ENCODE measurements at regions not wholly inside any gene's neighbourhood (a gene's known extent, or its start where the extent isn't known, plus 50 kb on each side); places are given as distances from the start of the nearest gene placed in this dataset.

DNA sequence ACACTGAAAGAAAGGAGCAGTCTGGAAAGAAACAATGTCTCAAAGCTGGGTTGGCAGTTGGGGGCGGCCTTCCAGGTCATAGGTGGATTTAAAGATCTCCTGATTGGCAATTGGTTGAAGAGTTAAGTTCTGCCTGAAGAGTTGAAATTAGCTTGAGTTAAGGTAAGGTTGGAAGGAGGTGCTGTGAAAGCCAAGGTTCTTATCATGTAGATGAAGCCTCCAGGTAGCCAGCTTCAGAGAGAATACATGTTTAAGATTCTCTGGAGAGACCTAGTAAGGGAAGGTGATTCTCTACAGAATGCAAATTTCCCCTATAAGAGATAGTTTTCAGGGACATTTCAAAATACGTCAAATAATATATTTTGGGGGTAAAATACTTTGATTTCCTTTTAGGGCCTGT is 387.1 kb downstream of the TMEM232 start:
- DNase-seq (ENCODE audit: extremely low spot score), result no peak
- Histone ChIP-seq H3K27ac (ENCODE audit: low read depth) (no peak overlapping the region), H3K4me3 (ENCODE audit: low read depth, low read length) (no peak overlapping the region), H3K36me3 (ENCODE audit: insufficient read depth) (no peaks in the 10 kb centered on the region), H3K4me1 (ENCODE audit: insufficient read depth) (no peaks in the 10 kb centered on the region)
- 94% methylated on average over 2 of the region's 2 CpGs for WGBS

DNA sequence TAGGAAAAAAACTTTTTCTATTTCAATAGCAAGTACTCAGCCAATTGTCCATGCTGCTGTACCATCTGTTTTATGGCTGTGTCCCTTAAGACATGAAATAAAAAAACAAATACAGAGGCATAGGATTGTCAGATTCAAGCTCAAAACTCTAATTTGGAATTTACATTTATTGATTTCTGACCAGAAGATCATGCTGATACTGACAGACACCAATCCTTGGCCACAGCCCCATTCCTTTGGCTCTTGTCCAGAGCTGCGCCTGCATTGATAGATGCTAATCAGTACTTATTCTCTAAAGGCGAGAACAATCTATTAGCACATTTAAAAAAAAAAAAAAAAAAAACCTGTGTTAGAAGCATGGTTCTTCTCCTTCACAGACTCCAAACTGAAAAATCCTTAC is 384.6 kb downstream of the TMEM232 start:
- Histone ChIP-seq H3K27ac (ENCODE audit: low read depth) (no peak overlapping the region), H3K36me3 (ENCODE audit: insufficient read depth) (no peaks in the 10 kb centered on the region), H3K4me1 (ENCODE audit: insufficient read depth) (no peaks in the 10 kb centered on the region), H3K4me3 (ENCODE audit: low read depth, low read length) (no peak overlapping the region)
- no peak for DNase-seq (ENCODE audit: extremely low spot score)
- WGBS, result 86% methylated on average over 2 of the region's 2 CpGs

DNA sequence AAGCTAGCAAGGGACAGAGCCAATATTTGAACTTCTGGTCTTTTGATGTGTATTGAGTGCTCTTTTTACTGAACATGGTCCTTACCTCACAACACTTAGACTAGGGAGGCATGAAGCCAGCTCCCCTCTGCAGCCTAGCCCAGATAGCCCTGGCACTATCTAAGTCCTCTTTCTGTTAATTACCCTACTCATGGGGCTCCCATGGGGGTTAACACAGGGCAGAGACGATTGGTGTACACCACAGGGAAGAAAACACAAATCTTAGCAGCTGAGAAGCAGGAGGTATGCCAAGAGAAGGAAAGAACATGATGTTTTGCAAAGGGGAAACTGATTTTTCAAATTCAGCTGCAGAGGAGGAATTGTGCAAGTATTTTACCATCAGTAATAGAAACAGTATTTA is 383.8 kb downstream of the TMEM232 start:
- Histone ChIP-seq H3K4me3 (ENCODE audit: low read depth, low read length) (no peak overlapping the region), H3K36me3 (ENCODE audit: insufficient read depth) (no peaks in the 10 kb centered on the region), H3K27ac (ENCODE audit: low read depth) (no peak overlapping the region), H3K4me1 (ENCODE audit: insufficient read depth) (no peaks in the 10 kb centered on the region)
- WGBS, result 22% methylated on average over 1 of the region's 1 CpG
- DNase-seq (ENCODE audit: extremely low spot score), result no peak

DNA sequence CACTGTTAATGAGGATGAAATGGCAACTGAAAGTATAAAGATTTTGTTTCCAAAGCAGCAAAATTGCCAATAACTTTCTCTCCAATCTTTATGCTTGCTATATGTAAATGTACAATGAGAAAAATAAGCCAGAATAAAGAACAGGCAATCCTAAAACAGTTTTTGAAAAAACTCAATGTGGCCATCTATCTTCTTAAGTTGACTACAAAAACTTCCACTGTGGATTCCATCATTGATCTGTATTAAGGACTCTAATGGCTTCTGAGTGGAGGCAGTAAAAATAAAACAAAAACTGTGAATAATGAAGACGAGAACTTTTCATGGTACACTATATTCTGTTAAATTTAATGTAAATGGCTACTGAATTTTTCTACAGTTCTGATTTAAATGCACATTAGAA is 382.9 kb downstream of the TMEM232 start:
- H3K27ac ChIP-seq (ENCODE audit: low read depth), result no peak overlapping the region
- no peak for DNase-seq (ENCODE audit: extremely low spot score)
- 89% methylated on average over 1 of the region's 1 CpG for WGBS
- no peak overlapping the region for H3K4me3 ChIP-seq (ENCODE audit: low read depth, low read length)
- no peaks in the 10 kb centered on the region for H3K36me3 ChIP-seq (ENCODE audit: insufficient read depth)
- no peaks in the 10 kb centered on the region for H3K4me1 ChIP-seq (ENCODE audit: insufficient read depth)

DNA sequence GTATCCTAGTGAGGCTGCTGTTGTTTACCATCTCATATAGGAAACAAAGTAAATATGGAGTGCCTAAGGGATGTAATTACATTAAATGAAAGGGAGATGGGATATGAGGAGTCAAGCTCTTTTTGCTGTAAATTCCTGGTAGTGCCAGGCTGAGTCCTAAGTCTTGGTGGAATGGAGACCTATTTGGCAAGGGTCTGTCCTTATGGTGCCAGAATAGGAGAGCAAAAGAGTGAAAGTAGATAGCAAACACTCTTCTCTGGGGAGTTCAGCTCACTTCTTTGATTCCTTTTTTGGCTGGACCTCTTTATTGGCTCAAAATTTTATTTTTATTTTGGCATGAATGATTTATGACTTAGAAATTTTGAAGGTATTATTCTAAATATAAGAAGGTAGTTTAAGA is 380.8 kb downstream of the TMEM232 start:
- no peak for DNase-seq (ENCODE audit: extremely low spot score)
- H3K4me1 ChIP-seq (ENCODE audit: insufficient read depth), result no peaks in the 10 kb centered on the region
- H3K4me3 ChIP-seq (ENCODE audit: low read depth, low read length), result no peak overlapping the region
- H3K36me3 ChIP-seq (ENCODE audit: insufficient read depth), result no peaks in the 10 kb centered on the region
- H3K27ac ChIP-seq (ENCODE audit: low read depth), result no peak overlapping the region

DNA sequence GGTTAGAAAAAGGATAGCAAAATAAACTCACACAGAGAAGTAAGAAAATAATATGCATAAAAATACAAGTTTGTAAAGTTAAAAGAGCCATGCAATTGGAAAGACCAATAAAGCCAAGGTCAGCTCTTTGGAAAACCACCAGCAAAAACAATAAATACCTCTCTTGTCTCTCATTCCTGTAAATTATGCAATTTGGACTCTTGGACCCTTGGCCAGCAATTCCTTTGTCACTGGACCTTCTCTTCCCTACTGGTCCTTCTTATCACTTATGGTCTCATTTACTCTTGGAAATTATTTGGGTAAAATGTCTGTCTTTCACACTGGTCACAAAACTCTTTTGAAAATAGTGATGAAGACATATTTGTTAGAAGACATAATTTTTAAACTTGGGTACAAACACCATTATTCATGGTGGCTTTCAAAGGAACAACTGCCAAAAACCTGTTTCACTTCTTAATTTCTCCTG is 379.5 kb downstream of the TMEM232 start:
- no peaks in the 10 kb centered on the region for H3K4me1 ChIP-seq (ENCODE audit: insufficient read depth)
- H3K27ac ChIP-seq (ENCODE audit: low read depth), result no peak overlapping the region
- DNase-seq (ENCODE audit: extremely low spot score), result no peak
- no peak overlapping the region for H3K4me3 ChIP-seq (ENCODE audit: low read depth, low read length)
- no peaks in the 10 kb centered on the region for H3K36me3 ChIP-seq (ENCODE audit: insufficient read depth)

DNA sequence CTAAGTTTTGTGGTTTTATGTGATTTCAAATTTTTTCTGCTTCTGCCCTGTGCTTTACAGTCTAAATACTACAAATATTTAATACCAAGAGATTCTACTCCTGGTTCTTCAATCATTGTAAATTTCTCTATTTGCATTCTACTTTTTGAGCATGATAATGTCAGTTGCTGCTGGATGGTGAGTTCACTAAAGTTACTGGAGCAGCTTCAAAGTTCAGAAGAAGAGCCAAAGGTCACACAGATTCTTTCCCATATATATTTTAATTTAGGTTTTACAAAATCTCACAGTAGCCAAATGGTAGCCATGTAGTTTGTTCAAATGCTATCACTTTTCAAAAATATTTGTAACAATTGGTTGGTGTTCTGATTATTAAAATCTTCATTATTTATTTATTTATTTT is 378.7 kb downstream of the TMEM232 start:
- DNase-seq (ENCODE audit: extremely low spot score), result no peak
- no peaks in the 10 kb centered on the region for H3K36me3 ChIP-seq (ENCODE audit: insufficient read depth)
- H3K4me1 ChIP-seq (ENCODE audit: insufficient read depth), result no peaks in the 10 kb centered on the region
- no peak overlapping the region for H3K27ac ChIP-seq (ENCODE audit: low read depth)
- H3K4me3 ChIP-seq (ENCODE audit: low read depth, low read length), result no peak overlapping the region

DNA sequence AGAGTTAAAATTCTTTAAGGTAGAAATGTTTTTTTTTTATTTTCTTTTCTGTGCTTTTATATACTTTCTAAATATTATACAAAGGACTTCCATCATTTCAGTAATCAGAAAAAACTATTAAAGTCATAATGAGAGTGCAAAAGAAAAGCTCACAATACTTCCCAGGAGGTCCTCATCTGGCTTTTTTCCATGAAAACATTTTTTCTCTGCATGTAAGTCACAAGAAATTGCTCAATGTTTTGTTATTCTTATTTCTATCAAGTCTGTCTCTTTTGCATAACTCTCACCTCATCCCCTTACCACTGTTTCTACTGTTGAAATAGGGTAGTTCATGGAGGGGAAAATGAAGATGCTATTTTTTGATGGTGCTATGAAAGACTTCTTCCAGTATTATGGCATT is 375.0 kb downstream of the TMEM232 start:
- DNase-seq (ENCODE audit: extremely low spot score), result no peak
- H3K4me1 ChIP-seq (ENCODE audit: insufficient read depth), result no peaks in the 10 kb centered on the region
- H3K36me3 ChIP-seq (ENCODE audit: insufficient read depth), result no peaks in the 10 kb centered on the region
- no peak overlapping the region for H3K27ac ChIP-seq (ENCODE audit: low read depth)
- H3K4me3 ChIP-seq (ENCODE audit: low read depth, low read length), result no peak overlapping the region

DNA sequence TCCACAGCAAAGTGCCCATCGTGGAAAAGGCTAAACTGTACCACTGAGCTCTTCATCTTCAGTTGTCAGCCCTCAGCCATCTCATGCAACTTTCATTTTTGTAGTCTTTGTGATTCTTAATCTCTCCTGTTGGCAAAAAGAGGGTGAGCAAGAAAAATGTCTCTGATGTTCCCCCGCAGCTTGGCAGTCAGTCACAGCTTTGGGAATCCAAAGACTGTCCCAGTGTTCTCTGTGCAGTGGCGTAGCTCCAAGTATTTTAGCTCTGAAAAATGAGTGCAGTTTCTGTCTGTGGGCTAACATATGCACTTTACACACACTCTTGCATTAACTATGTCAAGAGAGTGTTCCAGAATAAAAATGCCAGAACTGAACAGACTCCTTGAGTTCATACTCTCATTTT is 372.2 kb downstream of the TMEM232 start:
- H3K27ac ChIP-seq (ENCODE audit: low read depth), result no peak overlapping the region
- no peaks in the 10 kb centered on the region for H3K36me3 ChIP-seq (ENCODE audit: insufficient read depth)
- no peak for DNase-seq (ENCODE audit: extremely low spot score)
- WGBS, result 52% methylated on average over 3 of the region's 3 CpGs
- H3K4me3 ChIP-seq (ENCODE audit: low read depth, low read length), result no peak overlapping the region
- no peaks in the 10 kb centered on the region for H3K4me1 ChIP-seq (ENCODE audit: insufficient read depth)

DNA sequence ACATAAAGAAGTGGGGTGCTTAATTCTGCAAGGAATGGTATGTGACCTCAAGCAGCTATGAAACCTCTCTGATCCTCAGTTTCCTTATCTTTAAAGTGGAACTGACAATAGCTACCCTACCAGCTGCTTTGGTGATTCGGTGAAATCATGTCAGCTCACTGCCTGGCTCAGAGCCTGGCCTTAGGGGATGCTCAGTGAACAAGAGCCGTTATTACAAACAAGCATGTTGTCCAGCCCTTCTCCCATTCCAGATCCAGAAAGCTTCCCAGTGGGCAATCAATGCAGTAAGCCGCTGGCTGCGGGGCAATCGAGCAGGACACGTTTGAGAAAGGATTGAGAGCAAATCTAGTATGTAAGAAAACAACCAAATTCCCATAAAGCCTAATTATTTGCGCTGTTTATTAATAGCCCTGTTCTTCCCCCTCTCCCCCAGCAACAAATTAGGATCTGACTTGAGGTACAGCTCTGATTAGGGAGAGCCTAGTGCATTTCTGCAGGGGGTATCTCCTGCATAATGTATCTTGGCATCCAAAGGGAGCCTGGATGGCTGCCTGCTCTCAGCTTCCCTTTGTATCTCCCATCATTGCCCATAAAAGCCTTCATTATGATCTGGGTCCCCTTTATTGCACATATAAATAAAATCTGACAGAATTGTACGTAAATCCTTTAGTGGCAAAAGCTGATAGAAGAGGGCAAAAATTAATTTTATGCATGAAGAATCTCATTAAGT is 371.4 kb downstream of the TMEM232 start:
- Histone ChIP-seq H3K4me1 (ENCODE audit: insufficient read depth) (no peaks in the 10 kb centered on the region), H3K4me3 (ENCODE audit: low read depth, low read length) (no peak overlapping the region), H3K27ac (ENCODE audit: low read depth) (no peak overlapping the region), H3K36me3 (ENCODE audit: insufficient read depth) (no peaks in the 10 kb centered on the region)
- 73% methylated on average over 8 of the region's 8 CpGs for WGBS
- DNase-seq (ENCODE audit: extremely low spot score), result no peak

DNA sequence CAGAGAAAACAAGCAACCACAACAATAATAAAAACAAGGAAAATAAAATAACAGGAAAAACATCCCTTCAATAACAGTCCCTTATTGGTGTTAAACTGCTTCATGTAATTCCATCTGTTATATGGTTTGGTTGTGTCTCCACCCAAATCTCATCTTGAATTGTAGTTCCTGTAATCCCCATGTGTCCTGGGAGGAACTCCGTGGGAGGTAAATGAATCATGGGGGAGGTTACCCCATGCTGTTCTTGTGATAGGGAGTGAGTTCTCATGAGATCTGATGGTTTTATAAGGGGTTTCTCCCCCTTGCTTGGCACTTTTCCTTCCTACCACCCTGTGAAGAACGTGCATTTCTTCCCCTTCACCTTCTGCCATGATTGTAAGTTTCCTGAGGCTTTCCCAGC is 369.8 kb downstream of the TMEM232 start:
- 76% methylated on average over 2 of the region's 2 CpGs for WGBS
- no peak overlapping the region for H3K4me3 ChIP-seq (ENCODE audit: low read depth, low read length)
- no peaks in the 10 kb centered on the region for H3K4me1 ChIP-seq (ENCODE audit: insufficient read depth)
- H3K36me3 ChIP-seq (ENCODE audit: insufficient read depth), result no peaks in the 10 kb centered on the region
- DNase-seq (ENCODE audit: extremely low spot score), result no peak
- no peak overlapping the region for H3K27ac ChIP-seq (ENCODE audit: low read depth)

DNA sequence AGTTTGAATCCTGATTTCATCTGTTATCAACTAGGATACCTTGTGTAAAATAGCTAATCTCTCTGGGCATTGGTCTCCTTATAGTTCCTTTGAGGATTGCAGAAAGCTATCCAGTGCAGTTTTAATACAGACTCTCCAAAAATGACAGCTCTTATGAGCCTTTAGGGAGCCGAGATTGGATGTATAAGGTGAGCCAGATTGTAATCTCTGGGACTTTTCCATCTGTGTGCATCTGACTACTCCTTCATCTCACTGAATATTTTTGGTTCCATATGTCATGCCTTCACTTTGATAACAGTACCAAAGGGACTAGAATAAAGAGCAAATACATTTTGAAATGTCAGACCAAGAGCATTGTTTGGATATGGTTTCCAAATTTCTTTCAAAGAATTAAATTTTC is 367.2 kb downstream of the TMEM232 start:
- Histone ChIP-seq H3K4me3 (ENCODE audit: low read depth, low read length) (no peak overlapping the region), H3K27ac (ENCODE audit: low read depth) (no peak overlapping the region), H3K36me3 (ENCODE audit: insufficient read depth) (no peaks in the 10 kb centered on the region), H3K4me1 (ENCODE audit: insufficient read depth) (no peaks in the 10 kb centered on the region)
- DNase-seq (ENCODE audit: extremely low spot score), result no peak
- WGBS, result 57% methylated on average over 1 of the region's 1 CpG

DNA sequence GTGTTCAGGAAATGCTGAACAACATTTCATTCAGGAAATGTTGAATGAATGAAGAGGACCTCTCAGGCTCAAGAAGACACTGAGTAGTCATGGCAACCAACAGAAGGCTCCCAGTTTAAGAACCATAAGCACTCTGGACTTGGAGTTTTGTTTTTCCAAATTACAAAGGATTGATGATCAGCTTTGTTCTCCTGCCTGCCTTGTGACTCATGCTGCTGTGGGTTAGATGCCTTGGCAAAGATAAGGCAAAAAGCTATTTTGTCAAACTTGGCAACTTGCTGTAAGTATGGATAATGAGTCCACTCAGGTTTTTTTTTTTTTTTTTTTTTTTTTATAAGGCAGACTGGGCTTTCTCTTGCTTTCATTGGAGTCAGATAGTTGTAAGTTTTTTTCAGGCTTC is 365.0 kb downstream of the TMEM232 start:
- DNase-seq (ENCODE audit: extremely low spot score), result no peak
- Histone ChIP-seq H3K4me1 (ENCODE audit: insufficient read depth) (no peaks in the 10 kb centered on the region), H3K4me3 (ENCODE audit: low read depth, low read length) (no peak overlapping the region), H3K36me3 (ENCODE audit: insufficient read depth) (no peaks in the 10 kb centered on the region), H3K27ac (ENCODE audit: low read depth) (no peak overlapping the region)

DNA sequence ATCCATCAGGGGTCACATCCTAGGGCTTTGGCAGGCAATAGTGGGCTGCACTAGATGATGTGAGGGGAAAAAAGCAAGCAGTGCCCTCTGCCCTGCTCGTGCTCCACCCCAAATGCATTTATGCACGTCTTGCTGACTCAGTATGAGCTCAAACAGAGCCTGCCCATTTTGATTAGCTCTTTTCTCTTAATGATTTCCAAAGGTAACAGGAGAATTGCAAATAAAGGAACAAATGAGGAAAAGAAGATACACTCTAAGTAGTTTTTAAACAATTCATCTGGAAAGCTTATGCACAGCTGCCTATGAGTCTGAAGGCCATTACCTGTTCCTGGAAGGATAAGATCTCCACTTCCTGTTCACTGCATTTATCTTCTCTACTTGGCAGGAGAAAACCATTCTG is 364.2 kb downstream of the TMEM232 start:
- H3K4me1 ChIP-seq (ENCODE audit: insufficient read depth), result no peaks in the 10 kb centered on the region
- WGBS, result 67% methylated on average over 2 of the region's 2 CpGs
- H3K27ac ChIP-seq (ENCODE audit: low read depth), result no peak overlapping the region
- no peak overlapping the region for H3K4me3 ChIP-seq (ENCODE audit: low read depth, low read length)
- no peak for DNase-seq (ENCODE audit: extremely low spot score)
- no peaks in the 10 kb centered on the region for H3K36me3 ChIP-seq (ENCODE audit: insufficient read depth)

DNA sequence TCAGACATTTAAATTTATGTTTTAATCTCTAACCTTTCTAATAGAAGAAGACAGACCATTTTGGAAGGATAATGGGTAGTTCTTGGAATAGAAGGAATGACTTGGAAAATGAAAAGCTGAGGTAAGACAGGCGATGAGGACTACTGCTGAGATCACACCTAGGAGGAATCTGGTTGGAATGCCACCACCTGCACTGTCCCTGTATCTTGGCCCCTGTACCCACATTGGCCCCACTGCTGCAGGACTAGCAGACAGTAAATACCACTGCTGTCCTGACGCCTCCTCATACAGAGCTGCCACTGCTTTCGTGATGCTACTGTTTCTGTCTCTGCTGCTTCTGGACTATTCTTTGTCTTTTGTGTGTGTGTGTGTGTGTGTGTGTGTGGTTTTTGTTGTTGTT is 359.8 kb downstream of the TMEM232 start:
- H3K4me3 ChIP-seq (ENCODE audit: low read depth, low read length), result no peak overlapping the region
- DNase-seq (ENCODE audit: extremely low spot score), result no peak
- no peaks in the 10 kb centered on the region for H3K36me3 ChIP-seq (ENCODE audit: insufficient read depth)
- WGBS, result 88% methylated on average over 3 of the region's 3 CpGs
- no peaks in the 10 kb centered on the region for H3K4me1 ChIP-seq (ENCODE audit: insufficient read depth)
- H3K27ac ChIP-seq (ENCODE audit: low read depth), result no peak overlapping the region

All from urinary bladder (tissue), 3 donors.